Calu3 (cell line): ENCODE measurements at regions not wholly inside any gene's neighbourhood (a gene's known extent, or its start where the extent isn't known, plus 50 kb on each side); places are given as distances from the start of the nearest gene placed in this dataset.

Source experiments
- BruUV-seq: library from RNA; stranded (reverse); fragments of 400-500 nt; replicated peaks from 2 replicates; lab custom pipeline; 2021; lab: Mats Ljungman, UMichigan
- CTCF ChIA-PET: fragments of 300-600 bp; sonication (Branson Sonifier 250); formaldehyde crosslinking; loops from one replicate; lab custom pipeline; 2022; ENCODE audit warnings: antibody characterized with exemption; lab: Charles Lee
- DNase-seq: peaks from one replicate; pipeline ENCODE4 v3.0.0; 2022
- H3K27ac Mint-ChIP-seq: one replicate; pipeline ENCODE4 v1.8.0; 2022; ENCODE audit warnings: mixed read lengths; ENCODE audit not compliant: unreplicated experiment
- H3K27me3 Mint-ChIP-seq: one replicate; pipeline ENCODE4 v1.8.0; 2022; ENCODE audit warnings: mixed read lengths; ENCODE audit not compliant: unreplicated experiment
- H3K36me3 Mint-ChIP-seq: one replicate; pipeline ENCODE4 v1.8.0; 2022; ENCODE audit warnings: mild to moderate bottlenecking, moderate library complexity, mixed read lengths; ENCODE audit not compliant: insufficient read depth, unreplicated experiment
- H3K4me1 Mint-ChIP-seq: one replicate; pipeline ENCODE4 v1.8.0; 2022; ENCODE audit warnings: mild to moderate bottlenecking, low read depth, mixed read lengths; ENCODE audit not compliant: unreplicated experiment
- H3K4me3 Mint-ChIP-seq: one replicate; pipeline ENCODE4 v1.8.0; 2022; ENCODE audit warnings: mild to moderate bottlenecking, low read depth, moderate library complexity, mixed read lengths; ENCODE audit not compliant: unreplicated experiment
- H3K9me3 Mint-ChIP-seq: one replicate; pipeline ENCODE4 v1.8.0; 2022; ENCODE audit warnings: low read depth, mixed read lengths; ENCODE audit not compliant: unreplicated experiment
- intact Hi-C: fragments of 100-400 bp; cut with micrococcal nuclease; formaldehyde crosslinking; loops from one replicate; pipeline ENCODE4 v1.10.0; 2022; ENCODE audit not compliant: unreplicated experiment
- TF ChIP-seq, protein P1 (sequence below): fragments of 200-600 bp; IDR thresholded peaks from one replicate; pipeline ENCODE4 v1.8.0; 2022; ENCODE audit warnings: antibody characterized with exemption; ENCODE audit not compliant: unreplicated experiment

DNA sequence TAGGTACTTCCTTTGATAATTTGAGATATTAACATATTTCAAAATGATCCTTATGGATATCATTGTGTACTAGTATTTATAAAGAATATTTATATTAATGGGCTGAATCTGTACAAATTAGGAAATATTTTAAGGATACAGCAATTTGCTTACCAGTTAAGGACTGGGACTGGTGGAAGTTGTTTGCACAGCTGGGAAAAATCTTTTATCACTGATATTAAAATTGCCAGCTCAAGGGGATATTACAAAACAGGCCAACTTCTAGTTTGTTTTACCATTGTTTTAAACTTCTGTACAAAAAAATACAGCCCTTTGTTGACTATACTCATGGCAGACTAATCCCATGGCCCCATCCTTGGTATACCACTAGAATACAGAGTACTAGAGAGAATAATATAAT, 133.2 kb upstream of the DDHD1 start:
- Mint-ChIP-seq H3K4me3 (no peak overlapping the region), H3K27me3 (no peaks in the 10 kb centered on the region), H3K9me3 (no peaks in the 10 kb centered on the region), H3K27ac (no peak overlapping the region), H3K36me3 (no peaks in the 10 kb centered on the region), H3K4me1 (no peaks in the 10 kb centered on the region)
- intact Hi-C loops, result no loop called here
- BruUV-seq, result no TSS peak
- CTCF ChIA-PET, result no interaction called here
- TF ChIP-seq, protein P1, sequence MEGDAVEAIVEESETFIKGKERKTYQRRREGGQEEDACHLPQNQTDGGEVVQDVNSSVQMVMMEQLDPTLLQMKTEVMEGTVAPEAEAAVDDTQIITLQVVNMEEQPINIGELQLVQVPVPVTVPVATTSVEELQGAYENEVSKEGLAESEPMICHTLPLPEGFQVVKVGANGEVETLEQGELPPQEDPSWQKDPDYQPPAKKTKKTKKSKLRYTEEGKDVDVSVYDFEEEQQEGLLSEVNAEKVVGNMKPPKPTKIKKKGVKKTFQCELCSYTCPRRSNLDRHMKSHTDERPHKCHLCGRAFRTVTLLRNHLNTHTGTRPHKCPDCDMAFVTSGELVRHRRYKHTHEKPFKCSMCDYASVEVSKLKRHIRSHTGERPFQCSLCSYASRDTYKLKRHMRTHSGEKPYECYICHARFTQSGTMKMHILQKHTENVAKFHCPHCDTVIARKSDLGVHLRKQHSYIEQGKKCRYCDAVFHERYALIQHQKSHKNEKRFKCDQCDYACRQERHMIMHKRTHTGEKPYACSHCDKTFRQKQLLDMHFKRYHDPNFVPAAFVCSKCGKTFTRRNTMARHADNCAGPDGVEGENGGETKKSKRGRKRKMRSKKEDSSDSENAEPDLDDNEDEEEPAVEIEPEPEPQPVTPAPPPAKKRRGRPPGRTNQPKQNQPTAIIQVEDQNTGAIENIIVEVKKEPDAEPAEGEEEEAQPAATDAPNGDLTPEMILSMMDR, result no peak
- DNase-seq, result no peak

DNA sequence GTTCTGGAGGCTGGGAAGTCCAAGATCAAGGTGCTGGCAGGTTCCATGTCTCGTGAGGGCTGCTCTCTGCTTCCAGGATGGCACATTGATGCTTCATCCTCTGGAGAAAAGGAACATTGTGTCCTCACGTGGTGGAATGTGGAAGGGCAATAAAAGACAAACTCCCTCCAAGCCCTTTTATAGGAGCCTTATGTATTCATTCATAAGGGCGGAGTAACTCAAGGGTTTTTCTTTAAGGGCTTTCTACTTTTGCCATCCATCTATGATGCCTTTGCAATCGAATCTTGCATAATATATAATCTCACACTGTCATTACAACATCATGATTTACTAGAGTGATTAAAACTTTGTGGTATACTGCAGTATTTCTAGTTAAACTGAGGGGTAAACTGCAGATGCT, 132.7 kb upstream of the DDHD1 start:
- H3K27ac Mint-ChIP-seq, result no peak overlapping the region
- intact Hi-C loops, result no loop called here
- H3K4me3 Mint-ChIP-seq, result no peak overlapping the region
- H3K4me1 Mint-ChIP-seq, result no peaks in the 10 kb centered on the region
- DNase-seq, result no peak
- H3K36me3 Mint-ChIP-seq, result no peaks in the 10 kb centered on the region
- no TSS peak for BruUV-seq
- CTCF ChIA-PET, result no interaction called here
- no peaks in the 10 kb centered on the region for H3K9me3 Mint-ChIP-seq
- TF ChIP-seq, protein P1, result no peak
- no peaks in the 10 kb centered on the region for H3K27me3 Mint-ChIP-seq

DNA sequence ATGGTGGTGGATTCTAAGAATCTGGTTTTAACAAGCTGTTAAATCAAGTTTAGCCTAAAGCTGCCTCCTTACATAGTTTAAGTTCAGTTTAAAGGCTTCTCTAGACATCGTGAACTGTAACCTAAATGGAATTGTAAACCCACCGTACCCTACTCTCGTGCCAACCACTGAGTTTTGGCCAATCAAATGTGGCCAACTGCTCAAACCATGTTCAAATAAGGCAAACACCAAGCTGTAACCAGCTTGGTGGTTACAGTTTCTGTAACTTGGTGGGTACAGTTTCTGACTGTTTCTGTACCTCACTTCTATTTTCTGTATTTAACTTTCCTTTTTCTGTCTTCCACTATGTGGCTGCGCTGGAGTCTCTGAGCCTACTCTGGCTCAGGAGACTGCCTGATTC, 131.9 kb upstream of the DDHD1 start:
- no TSS peak for BruUV-seq
- H3K27ac Mint-ChIP-seq, result no peak overlapping the region

DNA sequence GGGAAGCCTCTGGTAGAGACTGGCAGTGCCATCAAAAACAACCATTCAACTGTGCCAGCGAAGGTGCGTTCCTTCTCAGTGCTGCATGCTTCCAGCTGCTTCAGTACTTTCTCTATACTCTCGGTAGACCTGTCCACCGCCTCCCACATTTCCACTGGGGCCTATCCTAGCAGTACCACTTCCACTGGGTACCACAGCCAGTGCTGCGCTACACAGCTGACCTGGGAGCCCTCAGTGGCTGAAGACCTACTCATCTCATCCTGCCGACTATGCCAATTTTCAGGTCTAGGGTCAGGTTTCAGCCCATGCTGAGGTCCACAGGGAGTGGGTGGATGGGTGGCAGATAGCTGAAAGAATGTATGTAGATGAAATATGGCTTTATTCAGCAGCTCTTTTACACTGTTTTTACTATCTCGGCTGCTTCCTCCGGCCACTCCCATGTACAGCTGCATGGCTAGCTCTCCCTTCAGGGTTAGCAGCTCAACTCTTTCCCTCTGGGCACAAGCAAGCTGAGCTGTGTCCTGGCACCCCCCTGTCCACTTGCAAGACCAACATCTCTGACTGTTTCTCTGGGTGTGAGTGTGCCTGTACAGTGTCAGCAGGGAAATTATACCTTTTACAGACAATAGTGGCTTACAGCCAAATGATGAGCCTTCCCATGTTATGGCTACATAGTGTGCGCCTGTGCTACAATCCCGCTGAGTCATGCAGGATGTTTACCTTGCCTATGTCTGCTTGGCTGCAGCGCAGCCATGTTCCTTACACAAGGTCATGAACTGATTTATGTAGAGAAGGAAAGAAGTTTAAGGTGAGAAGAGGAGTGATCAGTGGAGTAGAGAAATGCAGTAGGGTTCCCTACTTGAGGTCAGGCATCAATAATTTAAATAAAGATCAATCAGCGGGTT, 125.7 kb upstream of the DDHD1 start:
- no peak for DNase-seq
- H3K27me3 Mint-ChIP-seq, result no peaks in the 10 kb centered on the region
- no peak overlapping the region for H3K27ac Mint-ChIP-seq
- H3K4me1 Mint-ChIP-seq, result peaks cover 9% of the 10 kb centered on the region
- TF ChIP-seq, protein P1, result no peak
- no TSS peak for BruUV-seq
- CTCF ChIA-PET, result no interaction called here
- H3K36me3 Mint-ChIP-seq, result no peaks in the 10 kb centered on the region
- no peaks in the 10 kb centered on the region for H3K9me3 Mint-ChIP-seq
- H3K4me3 Mint-ChIP-seq, result no peak overlapping the region
- intact Hi-C loops, result no loop called here

More for the DNA sequence above, 131.9 kb upstream of the DDHD1 start:
- TF ChIP-seq, protein P1, result no peak
- H3K4me3 Mint-ChIP-seq, result no peak overlapping the region
- H3K4me1 Mint-ChIP-seq, result no peaks in the 10 kb centered on the region
- no peak for DNase-seq
- intact Hi-C loops, result no loop called here
- CTCF ChIA-PET, result interaction anchor here (0.7 kb wide), 1 partner anchor 21 kb away, joined by 3 read pairs; no protein-coding TSS in a partner anchor
- H3K9me3 Mint-ChIP-seq, result no peaks in the 10 kb centered on the region
- no peaks in the 10 kb centered on the region for H3K36me3 Mint-ChIP-seq
- no peaks in the 10 kb centered on the region for H3K27me3 Mint-ChIP-seq
